ENCODE measurements at regions not wholly inside any gene's neighbourhood (a gene's known extent, or its start where the extent isn't known, plus 50 kb on each side); places are given as distances from the start of the nearest gene placed in this dataset.

GRCh38 chrX:39850630-39851152 is 247.1 kb downstream of the BCOR start:
- no peak for TF ChIP-seq CTCF (IDR thresholded peaks at IDR 0.05)
- ATAC-seq (ENCODE audit: low FRiP score) (no peak), DNase-seq (ENCODE audit: low spot score) (no peak)

GRCh38 chrX:39851745-39852455 is 245.9 kb downstream of the BCOR start:
- DNase-seq (ENCODE audit: low spot score) (no peak), ATAC-seq (ENCODE audit: low FRiP score) (no peak)
- TF ChIP-seq CTCF (IDR thresholded peaks at IDR 0.05), result no peak

GRCh38 chrX:39852491-39852890 is 245.3 kb downstream of the BCOR start:
- ATAC-seq (ENCODE audit: low FRiP score) (no peak), DNase-seq (ENCODE audit: low spot score) (no peak)
- TF ChIP-seq CTCF (IDR thresholded peaks at IDR 0.05), result no peak

- DNase-seq (ENCODE audit: low spot score), result no peak
- no peak for ATAC-seq (ENCODE audit: low FRiP score)
- TF ChIP-seq CTCF (IDR thresholded peaks at IDR 0.05), result no peak
Measured at GRCh38 chrX:39853417-39854030, 244.2 kb downstream of the BCOR start.

- ATAC-seq (ENCODE audit: low FRiP score), result no peak
- DNase-seq (ENCODE audit: low spot score), result no peak
- no peak for TF ChIP-seq CTCF (IDR thresholded peaks at IDR 0.05)
Measured at GRCh38 chrX:39854772-39855747, 242.7 kb downstream of the BCOR start.

GRCh38 chrX:39855748-39856129 is 242.0 kb downstream of the BCOR start:
- ATAC-seq (ENCODE audit: low FRiP score) (no peak), DNase-seq (ENCODE audit: low spot score) (no peak)
- no peak for TF ChIP-seq CTCF (IDR thresholded peaks at IDR 0.05)
